NCI-H187 treated with DMSO at 0.1 percent for 48 hours (cell line): ENCODE measurements at regions not wholly inside any gene's neighbourhood (a gene's known extent, or its start where the extent isn't known, plus 50 kb on each side); places are given as distances from the start of the nearest gene placed in this dataset.
"Not testable (repeated sequence)": the region's sequence is repeated elsewhere in the genome, so short reads cannot be mapped to it uniquely, and the experiment has no call there.

Experiments used
- DNase-seq: peaks from one replicate; lab custom pipeline; 2025; lab: John Stamatoyannopoulos, UW

GRCh38 chr4:19510993-19511392, 740.7 kb upstream of the SLIT2 start:
- DNase-seq: no peak

- DNase-seq: no peak
Measured at GRCh38 chr4:19508442-19508841, 743.3 kb upstream of the SLIT2 start.

DNA sequence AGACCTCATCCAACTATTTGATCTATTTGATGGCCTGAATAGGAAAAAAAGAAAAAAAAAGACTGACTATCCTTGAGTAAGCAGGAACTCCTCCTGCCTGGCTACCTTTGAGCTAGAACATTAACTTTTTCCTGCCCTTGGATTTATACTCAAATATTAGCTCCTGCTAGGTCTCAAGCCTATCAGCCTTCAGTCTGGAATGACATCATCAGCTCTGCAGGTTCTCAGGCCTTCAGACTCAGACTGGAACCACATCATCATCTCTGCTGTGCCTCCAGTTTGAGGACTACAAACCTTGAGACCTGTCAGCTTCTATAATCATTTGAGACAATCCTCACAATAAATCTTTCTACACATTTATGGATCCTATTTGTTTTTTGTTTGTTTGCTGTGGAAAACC, 754.0 kb upstream of the SLIT2 start:
- no peak for DNase-seq

- DNase-seq: no peak
Measured at GRCh38 chr4:19496756-19497155, 754.9 kb upstream of the SLIT2 start.

DNA sequence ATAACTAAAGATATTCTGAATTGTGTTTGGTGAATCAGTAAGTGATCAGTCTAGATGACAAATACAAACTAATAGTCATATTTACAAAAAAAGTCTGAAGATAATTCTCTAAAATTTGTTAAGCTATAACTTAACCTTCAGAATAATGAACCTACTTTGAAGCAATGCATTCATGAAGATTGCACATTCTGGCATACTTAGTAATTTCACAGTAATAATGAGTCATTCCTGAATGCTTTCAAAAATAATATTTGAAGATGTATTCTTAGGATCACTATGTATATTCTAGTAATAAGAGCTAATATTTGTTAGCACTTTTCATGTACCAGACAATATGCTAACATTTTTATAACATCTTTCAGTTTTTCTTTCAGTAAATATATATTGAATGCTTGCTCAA, 756.7 kb upstream of the SLIT2 start:
- DNase-seq: no peak

GRCh38 chr4:19492606-19493005, 759.1 kb upstream of the SLIT2 start:
- no peak for DNase-seq

DNA sequence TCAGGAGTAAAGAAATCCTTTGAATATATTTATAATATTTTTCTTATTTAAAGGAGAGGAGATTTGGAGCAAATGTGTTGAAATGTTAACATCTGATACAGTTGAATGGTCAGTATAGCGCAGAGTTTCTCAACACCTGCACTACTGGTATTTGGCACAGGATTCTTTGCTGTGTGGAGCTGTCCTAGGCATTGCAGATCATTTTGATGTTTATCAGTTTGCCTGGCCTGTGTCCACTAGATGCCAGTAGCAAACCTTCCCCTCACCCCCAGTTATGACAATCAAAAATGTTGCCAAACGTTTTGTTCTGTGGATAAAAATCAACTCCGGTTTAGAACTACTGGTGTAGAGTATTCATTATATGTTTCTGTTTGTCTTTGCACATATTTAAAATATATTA, 765.3 kb upstream of the SLIT2 start:
- no peak for DNase-seq

DNA sequence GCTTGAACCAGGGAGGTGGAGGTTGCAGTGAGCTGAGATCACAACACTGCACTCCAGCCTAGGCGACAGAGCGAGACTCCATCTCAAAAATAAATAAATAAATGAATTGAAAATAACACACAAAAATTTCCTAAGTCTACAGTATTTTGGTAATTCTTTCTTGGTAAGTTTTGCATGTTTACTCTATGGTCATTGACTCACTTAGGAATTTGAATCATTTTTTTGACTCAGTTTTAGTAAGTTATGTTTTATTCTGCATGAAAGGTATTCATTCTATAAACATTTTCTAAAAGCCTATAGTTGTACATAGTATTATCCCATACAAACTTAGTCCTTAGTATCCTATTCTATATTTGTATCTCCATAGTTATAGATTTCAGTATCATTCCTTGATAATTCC, 772.9 kb upstream of the SLIT2 start:
- DNase-seq: no peak

DNA sequence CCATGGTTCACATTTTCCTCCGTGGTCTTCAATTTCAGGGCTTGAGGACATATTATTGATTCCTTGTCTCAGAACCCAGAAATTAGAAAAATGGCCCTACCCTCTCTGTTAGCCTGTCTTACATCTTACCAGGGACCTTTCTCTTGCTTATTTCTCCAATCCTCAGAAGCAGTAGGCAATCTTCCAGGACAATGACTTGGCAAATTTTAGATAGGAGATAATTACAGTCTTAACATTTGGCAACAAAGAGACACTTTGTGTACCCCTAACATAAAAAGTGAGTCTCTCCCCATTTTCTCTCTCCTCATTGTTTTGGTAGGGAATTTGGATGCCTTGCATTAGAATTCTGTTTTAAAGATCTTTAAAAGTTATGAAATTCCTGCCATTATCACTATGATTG, 778.1 kb upstream of the SLIT2 start:
- DNase-seq: no peak

GRCh38 chr4:19472666-19473065, 779.0 kb upstream of the SLIT2 start:
- DNase-seq: no peak

GRCh38 chr4:19470001-19470400, 781.7 kb upstream of the SLIT2 start:
- not testable (repeated sequence) for DNase-seq

GRCh38 chr4:19462117-19462516, 789.6 kb upstream of the SLIT2 start:
- no peak for DNase-seq

GRCh38 chr4:19455850-19456602, 795.7 kb upstream of the SLIT2 start:
- DNase-seq: no peak

DNA sequence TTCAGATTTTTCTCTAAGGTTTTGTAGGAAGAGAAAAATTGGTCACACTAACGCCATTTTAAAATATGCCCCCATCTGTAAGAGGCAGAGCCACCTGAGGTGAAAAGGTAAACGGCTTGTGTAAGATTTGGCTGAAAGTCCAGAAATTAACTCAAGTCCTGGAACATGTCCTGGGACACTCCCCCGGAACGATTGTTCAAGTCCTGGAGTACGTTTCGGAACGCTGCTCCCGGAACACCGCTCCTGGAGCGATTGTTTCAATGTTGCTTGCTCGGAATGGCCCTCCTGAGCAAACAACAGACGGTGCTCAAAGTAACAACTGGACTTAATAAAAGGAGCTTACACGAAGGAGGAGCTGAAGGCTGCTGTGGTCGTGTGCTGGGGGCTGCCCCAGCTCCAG, 796.5 kb upstream of the SLIT2 start:
- no peak for DNase-seq

- no peak for DNase-seq
Measured at GRCh38 chr4:19438233-19438632, 813.5 kb upstream of the SLIT2 start.

- no peak for DNase-seq
Measured at GRCh38 chr4:19437008-19437407, 814.7 kb upstream of the SLIT2 start.

GRCh38 chr4:19429684-19430083, 822.0 kb upstream of the SLIT2 start:
- DNase-seq: no peak

GRCh38 chr4:19425146-19425545, 826.6 kb upstream of the SLIT2 start:
- no peak for DNase-seq

DNA sequence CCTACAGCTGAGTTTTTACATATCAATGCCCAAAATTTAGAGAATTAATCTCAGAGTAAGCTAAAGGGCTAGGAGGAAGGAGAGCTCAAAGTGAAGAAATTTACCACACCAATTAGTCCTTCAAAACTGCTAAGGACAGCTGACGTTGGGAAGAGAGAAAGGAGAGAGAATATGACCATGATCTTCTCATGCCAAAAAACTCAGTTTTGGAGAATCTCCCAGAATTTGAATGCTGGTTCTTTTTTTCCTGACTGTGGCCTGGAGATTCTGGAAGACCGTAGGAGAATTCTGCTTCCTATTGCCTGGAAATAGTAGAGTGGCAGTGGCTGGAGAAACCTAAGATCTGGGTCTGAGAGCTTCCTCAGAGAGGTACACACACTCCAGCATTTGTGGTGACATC, 834.4 kb upstream of the SLIT2 start:
- no peak for DNase-seq

- no peak for DNase-seq
Measured at GRCh38 chr4:19416146-19416545, 835.6 kb upstream of the SLIT2 start.

GRCh38 chr4:19408490-19408889, 843.2 kb upstream of the SLIT2 start:
- no peak for DNase-seq

- no peak for DNase-seq
Measured at GRCh38 chr4:19406789-19407188, 844.9 kb upstream of the SLIT2 start.

DNA sequence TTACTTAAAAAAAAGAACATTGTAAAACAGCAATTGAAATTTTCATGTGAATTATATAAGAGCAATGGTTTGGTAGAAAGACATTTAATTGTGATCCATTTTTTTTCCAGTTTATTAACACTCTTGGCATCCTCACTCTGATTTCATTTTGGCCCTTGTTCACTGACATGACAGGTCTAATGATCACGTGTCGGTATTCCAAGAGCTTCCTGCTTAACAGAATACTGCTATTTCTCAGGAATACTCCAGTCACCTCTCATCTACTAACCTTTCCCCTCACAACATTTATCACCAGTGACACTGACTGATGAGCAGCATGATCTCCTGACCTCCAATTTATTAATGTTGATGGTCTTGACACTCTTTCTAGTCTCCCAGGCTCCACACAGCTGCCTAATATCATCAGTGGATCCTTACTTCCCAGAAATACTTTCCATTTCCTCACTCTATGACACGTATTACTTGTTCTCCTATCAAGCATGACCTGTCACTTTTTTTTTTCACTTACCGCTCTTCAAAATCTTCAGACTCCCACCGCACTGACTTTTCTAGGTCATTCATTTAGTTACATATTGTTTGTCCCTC, 847.8 kb upstream of the SLIT2 start:
- DNase-seq: no peak

- DNase-seq: no peak
Measured at GRCh38 chr4:19402581-19403065, 849.1 kb upstream of the SLIT2 start.
